PC-3 (cell line): ENCODE measurements at regions not wholly inside any gene's neighbourhood (a gene's known extent, or its start where the extent isn't known, plus 50 kb on each side); places are given as distances from the start of the nearest gene placed in this dataset.

Source experiments
- ATAC-seq: fragments of 200-7000 bp; cut with Tn5 transposase; 2 replicates; pipeline ENCODE4 v1.9.1; 2020; ENCODE audit warnings: mild to moderate bottlenecking, moderate library complexity
- BruUV-seq: library from RNA; stranded (reverse); fragments of 400-500 nt; replicated peaks from 2 replicates; lab custom pipeline; 2021; lab: Mats Ljungman, UMichigan
- CTCF ChIA-PET: fragments of 300-600 bp; sonication (Branson Sonifier 250); formaldehyde crosslinking; loops from one replicate; lab custom pipeline; 2022; ENCODE audit warnings: antibody characterized with exemption; lab: Charles Lee
- POLR2A ChIA-PET: fragments of 300-600 bp; sonication (Branson Sonifier 250); formaldehyde crosslinking; loops from one replicate; lab custom pipeline; 2022; ENCODE audit warnings: antibody characterized with exemption; ENCODE audit not compliant: unreplicated experiment; lab: Charles Lee
- DNase-seq: peaks from one replicate; pipeline ENCODE4 v3.0.0-alpha.2; 2015
- H2AFZ ChIP-seq: fragments of 300-600 bp; sonication (generic); 2 replicates; pipeline ENCODE4 v1.6.0; 2016; ENCODE audit warnings: antibody characterized with exemption, low read length
- H3F3A ChIP-seq: fragments of 300-600 bp; sonication (generic); one replicate; pipeline ENCODE4 v1.6.0; 2017; ENCODE audit warnings: antibody characterized with exemption, low read length, control low read depth, mild to moderate bottlenecking; ENCODE audit not compliant: unreplicated experiment
- H3K27ac ChIP-seq: fragments of 300-600 bp; sonication (generic); 2 replicates; pipeline ENCODE4 v1.5.1; 2016; ENCODE audit warnings: mild to moderate bottlenecking, low read length
- H3K27me3 ChIP-seq: fragments of 300-600 bp; sonication (generic); 2 replicates; pipeline ENCODE4 v1.6.1; 2016; ENCODE audit warnings: low read length, mixed read lengths
- H3K36me3 ChIP-seq: fragments of 300-600 bp; sonication (generic); 2 replicates; pipeline ENCODE4 v1.6.1; 2016; ENCODE audit warnings: low read depth, mixed run types, low read length, mixed read lengths
- H3K4me1 ChIP-seq: fragments of 300-600 bp; sonication (generic); 2 replicates; pipeline ENCODE4 v1.5.1; 2016; ENCODE audit warnings: low read length; ENCODE audit not compliant: insufficient read depth
- H3K4me2 ChIP-seq: fragments of 300-600 bp; sonication (generic); 2 replicates; pipeline ENCODE4 v1.6.0; 2016; ENCODE audit warnings: low read length
- H3K4me3 ChIP-seq: fragments of 300-600 bp; sonication (generic); 2 replicates; pipeline ENCODE4 v1.5.1; 2016; ENCODE audit warnings: mild to moderate bottlenecking, low read length, mixed read lengths
- H3K79me2 ChIP-seq: fragments of 300-600 bp; sonication (generic); 2 replicates; pipeline ENCODE4 v1.6.1; 2017; ENCODE audit warnings: low read length, mixed read lengths
- H3K9ac ChIP-seq: fragments of 300-600 bp; sonication (generic); 2 replicates; pipeline ENCODE4 v1.6.0; 2016; ENCODE audit warnings: mild to moderate bottlenecking, low read length
- H3K9me2 ChIP-seq: fragments of 300-600 bp; sonication (generic); replicated peaks from 2 replicates; pipeline ENCODE4 v1.6.1; 2016; ENCODE audit warnings: mixed run types, low read length, mixed read lengths
- H3K9me3 ChIP-seq: fragments of 300-600 bp; sonication (generic); 2 replicates; pipeline ENCODE4 v1.6.1; 2016; ENCODE audit warnings: low read length, mixed read lengths
- H4K20me1 ChIP-seq: fragments of 300-600 bp; sonication (generic); 2 replicates; pipeline ENCODE4 v1.6.1; 2016; ENCODE audit warnings: low read length, mixed read lengths
- CTCF ChIP-seq: fragments of 300-600 bp; sonication (generic); conservative IDR thresholded peaks from 2 replicates; pipeline ENCODE4 v1.5.1; 2017; ENCODE audit warnings: antibody characterized with exemption, low read depth, mild to moderate bottlenecking, low read length
- EZH2 ChIP-seq: fragments of 300-600 bp; sonication (generic); IDR thresholded peaks from one replicate; pipeline ENCODE4 v1.6.1; 2017; ENCODE audit warnings: antibody characterized with exemption, mild to moderate bottlenecking, low read length; ENCODE audit not compliant: unreplicated experiment
- EZH2phosphoT487 ChIP-seq: fragments of 300-600 bp; sonication (generic); IDR thresholded peaks from 2 replicates; pipeline ENCODE4 v1.6.1; 2018; ENCODE audit warnings: mild to moderate bottlenecking, antibody characterized with exemption, low read length, borderline replicate concordance
- intact Hi-C: fragments of 100-400 bp; cut with micrococcal nuclease; formaldehyde crosslinking; loops from 2 replicates; pipeline ENCODE4 v1.9.0; 2023

DNA sequence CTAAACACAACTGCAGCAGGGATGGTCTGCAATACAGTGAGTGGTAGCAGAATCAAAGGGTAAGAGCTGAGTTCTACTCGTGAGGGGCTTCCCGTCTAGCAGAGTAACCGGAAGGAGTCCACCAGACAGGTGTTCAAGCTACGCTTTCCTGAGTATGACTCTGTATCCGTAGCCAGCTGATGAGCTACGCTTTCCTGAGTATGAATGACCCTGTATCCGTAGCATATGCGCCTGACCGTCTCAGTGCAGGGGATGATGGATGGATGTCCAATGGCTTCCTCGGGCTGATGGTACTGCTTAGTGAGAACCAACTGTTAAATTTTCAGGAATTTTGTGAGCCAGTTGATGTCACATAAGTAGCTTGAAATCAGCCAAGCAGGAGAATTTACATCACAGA lies 244.1 kb upstream of the MYT1L start:
- BruUV-seq = no TSS peak
- no peaks in the 10 kb centered on the region for H3K79me2 ChIP-seq
- H3K9ac ChIP-seq = no peak overlapping the region
- H3K36me3 ChIP-seq = no peaks in the 10 kb centered on the region
- H3K4me1 ChIP-seq = no peaks in the 10 kb centered on the region
- H3K9me2 ChIP-seq = no peaks in the 10 kb centered on the region
- no peaks in the 10 kb centered on the region for H4K20me1 ChIP-seq
- no peaks in the 10 kb centered on the region for H3F3A ChIP-seq
- peaks cover 8% of the 10 kb centered on the region; the same call in 1 of the 2 replicates for H3K9me3 ChIP-seq
- intact Hi-C loops = no loop called here
- H3K27ac ChIP-seq = no peak overlapping the region
- CTCF ChIA-PET = no interaction called here
- no peak overlapping the region for H2AFZ ChIP-seq
- POLR2A ChIA-PET = no interaction called here
- H3K4me2 ChIP-seq = no peak overlapping the region
- no peak overlapping the region for H3K4me3 ChIP-seq
- TF ChIP-seq EZH2 (no peak), CTCF (no peak)
- peaks cover 19% of the 10 kb centered on the region for H3K27me3 ChIP-seq
- ATAC-seq (no peak), DNase-seq (no peak)

DNA sequence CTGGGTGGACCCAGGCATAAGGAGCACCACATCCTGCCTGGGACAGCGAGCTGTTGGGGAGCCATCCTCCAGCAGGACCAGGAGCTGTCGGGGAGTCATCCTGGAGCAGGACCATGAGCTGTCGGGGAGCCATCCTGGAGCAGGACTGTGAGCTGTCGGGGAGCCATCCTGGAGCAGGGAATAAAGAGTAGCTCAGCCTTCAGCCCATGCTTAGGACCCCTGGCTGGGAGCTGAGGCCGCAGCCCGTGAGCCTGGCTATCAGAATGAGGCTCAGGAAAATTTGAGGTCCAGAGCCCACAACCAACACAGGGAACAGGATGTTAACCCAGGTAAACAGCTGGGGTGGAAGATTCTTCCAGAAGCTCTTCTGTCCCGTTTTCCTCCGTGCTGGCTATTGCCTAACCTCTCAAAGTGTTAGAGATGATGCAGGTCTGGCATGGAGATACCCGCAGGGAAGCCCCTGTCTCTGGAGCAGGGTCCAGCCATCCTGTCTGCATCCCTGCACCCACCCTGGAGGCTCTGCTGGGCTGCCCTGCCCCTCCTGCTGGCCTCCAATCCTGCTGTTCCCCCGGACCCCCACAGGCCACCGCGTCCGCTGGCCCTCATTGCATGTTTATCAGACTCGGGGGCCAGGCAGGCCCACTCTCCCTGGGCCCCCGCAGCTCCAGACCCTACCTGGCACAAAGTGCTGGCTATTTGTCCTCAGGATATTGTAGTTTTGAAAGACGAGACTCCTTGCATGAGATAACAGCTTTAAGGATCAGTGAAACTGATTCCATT lies 243.5 kb upstream of the MYT1L start:
- Histone ChIP-seq H3K9me3 (peaks cover 8% of the 10 kb centered on the region; the same call in 1 of the 2 replicates), H3K79me2 (no peaks in the 10 kb centered on the region), H3K4me3 (no peak overlapping the region), H3K4me1 (no peaks in the 10 kb centered on the region), H3K36me3 (no peaks in the 10 kb centered on the region), H3F3A (no peaks in the 10 kb centered on the region), H4K20me1 (no peaks in the 10 kb centered on the region), H3K27ac (no peak overlapping the region), H3K4me2 (no peak overlapping the region), H3K27me3 (peaks cover 24% of the 10 kb centered on the region), H2AFZ (no peak overlapping the region), H3K9me2 (no peaks in the 10 kb centered on the region), H3K9ac (no peak overlapping the region)
- ChIA-PET CTCF (no interaction called here), POLR2A (no interaction called here)
- DNase-seq = no peak
- TF ChIP-seq EZH2 (no peak), CTCF (no peak), EZH2phosphoT487 (no peak)
- ATAC-seq = no peak
- BruUV-seq = no TSS peak
- intact Hi-C loops = no loop called here

DNA sequence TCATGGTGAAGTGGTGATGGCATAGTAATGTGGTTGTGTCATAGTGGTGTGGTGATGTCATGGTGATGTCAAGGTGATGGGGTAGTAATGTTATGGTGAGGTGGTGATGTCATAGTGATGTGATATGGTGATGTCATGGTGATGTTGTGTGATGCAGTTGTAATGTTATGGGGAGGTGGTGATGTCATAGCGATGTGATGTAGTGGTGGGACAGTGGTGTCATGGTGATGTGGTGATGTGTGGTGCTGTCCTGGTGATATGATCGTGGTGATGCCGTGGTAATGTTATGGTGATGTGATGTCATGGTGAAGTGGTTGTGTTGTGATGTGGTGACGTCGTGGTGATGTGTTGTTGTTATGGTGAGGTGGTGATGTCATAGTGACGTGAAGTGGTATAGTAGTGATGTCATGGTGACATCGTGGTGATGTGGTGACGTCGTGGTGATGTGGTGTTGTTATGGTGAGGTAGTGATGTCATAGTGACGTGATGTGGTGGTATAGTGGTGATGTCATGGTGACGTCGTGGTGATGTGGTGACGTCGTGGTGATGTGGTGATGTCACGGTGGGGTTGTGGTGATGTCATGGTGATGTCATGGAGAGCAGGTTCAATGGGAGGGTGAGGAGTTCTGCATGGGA lies 242.7 kb upstream of the MYT1L start:
- POLR2A ChIA-PET = no interaction called here
- Histone ChIP-seq H3K9me3 (peaks cover 8% of the 10 kb centered on the region; the same call in 1 of the 2 replicates), H3K4me2 (no peak overlapping the region), H3K4me3 (no peak overlapping the region), H3K4me1 (no peaks in the 10 kb centered on the region), H3K27ac (no peak overlapping the region), H4K20me1 (no peaks in the 10 kb centered on the region), H3K36me3 (no peaks in the 10 kb centered on the region), H3K27me3 (peaks cover 25% of the 10 kb centered on the region), H3K9ac (no peak overlapping the region), H3K79me2 (no peaks in the 10 kb centered on the region), H2AFZ (no peak overlapping the region), H3F3A (no peaks in the 10 kb centered on the region), H3K9me2 (no peaks in the 10 kb centered on the region)
- TF ChIP-seq CTCF = no peak
- no peak for TF ChIP-seq EZH2phosphoT487
- no peak for TF ChIP-seq EZH2
- DNase-seq = no peak
- no TSS peak for BruUV-seq
- no peak for ATAC-seq
- intact Hi-C loops = no loop called here
- CTCF ChIA-PET = no interaction called here
